ENCODE measurements at regions not wholly inside any gene's neighbourhood (a gene's known extent, or its start where the extent isn't known, plus 50 kb on each side); places are given as distances from the start of the nearest gene placed in this dataset.

DNA sequence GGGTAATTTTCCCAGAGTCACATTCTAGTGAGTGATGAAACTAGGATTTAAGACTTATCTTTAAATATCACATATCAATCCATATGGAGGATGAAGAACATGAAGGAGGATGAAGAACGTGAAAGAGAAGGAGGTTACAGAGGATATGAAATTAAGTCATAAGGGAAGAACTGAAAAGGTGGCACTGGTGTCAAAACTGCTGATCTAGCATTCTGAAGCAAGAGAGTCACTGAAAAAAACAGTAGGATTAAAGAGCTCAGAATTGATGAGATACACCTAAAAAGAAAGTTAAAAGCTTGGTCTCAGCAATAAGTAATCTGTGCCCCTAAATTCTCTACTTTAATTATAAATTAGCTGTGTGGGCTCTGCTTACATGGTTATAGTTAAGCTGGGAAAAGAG lies 156.5 kb downstream of the KCTD12 start:
- TF ChIP-seq, protein P1, sequence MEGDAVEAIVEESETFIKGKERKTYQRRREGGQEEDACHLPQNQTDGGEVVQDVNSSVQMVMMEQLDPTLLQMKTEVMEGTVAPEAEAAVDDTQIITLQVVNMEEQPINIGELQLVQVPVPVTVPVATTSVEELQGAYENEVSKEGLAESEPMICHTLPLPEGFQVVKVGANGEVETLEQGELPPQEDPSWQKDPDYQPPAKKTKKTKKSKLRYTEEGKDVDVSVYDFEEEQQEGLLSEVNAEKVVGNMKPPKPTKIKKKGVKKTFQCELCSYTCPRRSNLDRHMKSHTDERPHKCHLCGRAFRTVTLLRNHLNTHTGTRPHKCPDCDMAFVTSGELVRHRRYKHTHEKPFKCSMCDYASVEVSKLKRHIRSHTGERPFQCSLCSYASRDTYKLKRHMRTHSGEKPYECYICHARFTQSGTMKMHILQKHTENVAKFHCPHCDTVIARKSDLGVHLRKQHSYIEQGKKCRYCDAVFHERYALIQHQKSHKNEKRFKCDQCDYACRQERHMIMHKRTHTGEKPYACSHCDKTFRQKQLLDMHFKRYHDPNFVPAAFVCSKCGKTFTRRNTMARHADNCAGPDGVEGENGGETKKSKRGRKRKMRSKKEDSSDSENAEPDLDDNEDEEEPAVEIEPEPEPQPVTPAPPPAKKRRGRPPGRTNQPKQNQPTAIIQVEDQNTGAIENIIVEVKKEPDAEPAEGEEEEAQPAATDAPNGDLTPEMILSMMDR (IDR thresholded peaks at IDR 0.05; ENCODE audit: low read length), result no peak
- TF ChIP-seq EZH2phosphoT487 (IDR thresholded peaks at IDR 0.05; ENCODE audit: low read length), result no peak
- no peak for TF ChIP-seq EZH2 (optimal IDR thresholded peaks at IDR 0.05; ENCODE audit: low read depth, low read length)

Data from MM.1S (cell line).